CD4-positive, alpha-beta memory T cell (primary cell): ENCODE measurements at regions not wholly inside any gene's neighbourhood (a gene's known extent, or its start where the extent isn't known, plus 50 kb on each side); places are given as distances from the start of the nearest gene placed in this dataset.

Source experiments
- CTCF ChIA-PET: fragments of 350-600 bp; sonication (Branson Sonifier 250); formaldehyde crosslinking; loops from one replicate; lab custom pipeline; 2021; ENCODE audit warnings: inconsistent platforms; ENCODE audit not compliant: partially characterized antibody; lab: Charles Lee
- POLR2A ChIA-PET: fragments of 350-600 bp; sonication (Branson Sonifier 250); formaldehyde crosslinking; loops from one replicate; lab custom pipeline; 2021; ENCODE audit not compliant: partially characterized antibody; lab: Charles Lee
- DNase-seq, 5 donors: peaks; one replicate each; pipeline versions ENCODE4 v3.0.0 to v3.0.0-alpha.2; 2020 to 2022; ENCODE audit warnings: mixed read lengths in 1 of 5
- H3K27ac ChIP-seq: one replicate; pipeline ENCODE4 v1.7.0; 2013; ENCODE audit warnings: low read depth, low read length
- H3K27me3 ChIP-seq: 2 replicates; pipeline ENCODE4 v1.7.0; 2013; ENCODE audit warnings: mild to moderate bottlenecking, low read length, moderate library complexity; ENCODE audit not compliant: insufficient read depth
- H3K36me3 ChIP-seq: 2 replicates; pipeline ENCODE4 v1.7.0; 2013; ENCODE audit warnings: mild to moderate bottlenecking, low read length, moderate library complexity; ENCODE audit not compliant: insufficient read depth
- H3K4me1 ChIP-seq: 2 replicates; pipeline ENCODE4 v1.7.0; 2013; ENCODE audit warnings: mild to moderate bottlenecking, low read length, moderate library complexity; ENCODE audit not compliant: insufficient read depth
- H3K4me3 ChIP-seq, 2 donors: one replicate each; pipeline ENCODE4 v1.7.0; 2013; ENCODE audit warnings: low read length in 2 of 2, mild to moderate bottlenecking in 1 of 2
- H3K9me3 ChIP-seq, 2 donors: one replicate each; pipeline ENCODE4 v1.7.0; 2013; ENCODE audit warnings: low read length in 2 of 2, control low read depth in 1 of 2; ENCODE audit not compliant: control insufficient read depth in 1 of 2
- H3K27ac Mint-ChIP-seq, 7 donors: one replicate each; pipeline ENCODE4 v1.8.0; 2020 to 2021; ENCODE audit warnings: mixed read lengths in 7 of 7, mild to moderate bottlenecking in 6 of 7, inconsistent platforms in 3 of 7, moderate library complexity in 3 of 7
- H3K27me3 Mint-ChIP-seq, 2 donors: one replicate each; pipeline ENCODE4 v1.8.0; 2020 to 2021; ENCODE audit warnings: mixed read lengths in 2 of 2
- H3K36me3 Mint-ChIP-seq, 2 donors: one replicate each; pipeline ENCODE4 v1.8.0; 2020 to 2021; ENCODE audit warnings: mixed read lengths in 2 of 2, inconsistent platforms in 1 of 2, mild to moderate bottlenecking in 1 of 2
- H3K4me1 Mint-ChIP-seq, 4 donors: one replicate each; pipeline ENCODE4 v1.8.0; 2020 to 2021; ENCODE audit warnings: mixed read lengths in 4 of 4, mild to moderate bottlenecking in 1 of 4
- H3K4me3 Mint-ChIP-seq, 8 donors: one replicate each; pipeline ENCODE4 v1.8.0; 2020 to 2021; ENCODE audit warnings: mixed read lengths in 8 of 8, mild to moderate bottlenecking in 7 of 8, moderate library complexity in 6 of 8, inconsistent platforms in 3 of 8
- H3K9me3 Mint-ChIP-seq, 8 donors: one replicate each; pipeline ENCODE4 v1.8.0; 2020 to 2021; ENCODE audit warnings: mixed read lengths in 8 of 8, mild to moderate bottlenecking in 5 of 8, inconsistent platforms in 3 of 8, moderate library complexity in 1 of 8
- intact Hi-C: fragments of 100-400 bp; cut with micrococcal nuclease; formaldehyde crosslinking; loops from one replicate; pipeline ENCODE4 v1.15.1; 2023

DNA sequence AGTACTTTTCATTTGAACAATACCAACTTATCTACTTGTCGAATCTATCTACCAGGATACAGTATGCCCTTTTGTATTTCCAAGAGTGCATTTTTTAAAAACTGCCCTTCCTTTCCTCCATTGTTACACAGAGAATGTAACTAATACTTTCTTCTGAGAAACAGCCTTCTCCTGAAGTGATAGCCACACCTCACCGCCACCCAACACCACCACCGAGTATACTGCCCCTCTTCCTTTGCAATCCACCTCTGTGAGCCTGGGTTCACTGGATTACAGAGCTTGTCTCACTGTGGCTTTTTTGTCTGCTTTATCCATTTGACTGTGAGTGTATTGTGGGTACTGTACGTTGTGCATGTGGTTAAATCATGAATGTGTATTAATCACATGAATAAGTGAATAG, 305.4 kb downstream of the KLF12 start:
- H3K4me1 ChIP-seq: peaks cover 39% of the 10 kb centered on the region
- CTCF ChIA-PET: interaction anchor here (0.7 to 1.1 kb wide), 2 partner anchors 157 to 459 kb away, joined by 3 read pairs; no protein-coding TSS in a partner anchor
- POLR2A ChIA-PET: interaction anchor here (0.7 kb wide), 1 partner anchor 241 kb away, joined by 3 read pairs; no protein-coding TSS in a partner anchor
- H3K9me3 ChIP-seq: no peaks in the 10 kb centered on the region
- intact Hi-C loops: no loop called here
- H3K4me3 Mint-ChIP-seq: peak overlapping the region in 2 of 8 donors; percentile 2 to 20
- H3K36me3 ChIP-seq: no peaks in the 10 kb centered on the region
- H3K27ac Mint-ChIP-seq: peak overlapping the region in 2 of 7 donors; percentile 15 to 71
- no peak overlapping the region for H3K4me3 ChIP-seq
- no peak overlapping the region for H3K27ac ChIP-seq
- H3K27me3 Mint-ChIP-seq: no peaks in the 10 kb centered on the region
- no peak for DNase-seq
- H3K4me1 Mint-ChIP-seq: peaks cover 48 to 83% (median 56%) of the 10 kb centered on the region in 4 donors
- H3K36me3 Mint-ChIP-seq: peaks cover 13 to 18% of the 10 kb centered on the region in 2 donors
- H3K27me3 ChIP-seq: no peaks in the 10 kb centered on the region
- no peaks in the 10 kb centered on the region for H3K9me3 Mint-ChIP-seq

DNA sequence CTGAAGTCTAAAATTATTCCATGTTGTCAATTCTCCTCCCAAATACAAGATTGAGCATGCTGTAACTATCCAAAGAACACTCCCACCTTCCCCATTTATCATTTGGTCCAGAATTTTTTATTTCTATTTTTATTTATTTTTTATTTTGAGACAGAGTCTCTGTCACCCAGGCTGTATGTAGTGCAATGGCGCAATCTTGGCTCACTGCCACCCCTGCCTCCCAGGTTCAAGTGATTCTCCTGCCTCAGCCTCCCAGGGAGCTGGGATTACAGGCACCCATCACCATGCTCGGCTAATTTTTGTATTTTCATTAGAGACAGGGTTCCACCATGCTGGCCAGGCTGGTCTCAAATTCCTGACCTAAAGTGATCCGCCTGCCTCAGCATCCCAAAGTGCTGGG, 306.8 kb downstream of the KLF12 start:
- intact Hi-C loops: no loop called here
- Mint-ChIP-seq H3K27ac (no peak overlapping the region), H3K27me3 (no peaks in the 10 kb centered on the region), H3K4me1 (peaks cover 42 to 84% (median 53%) of the 10 kb centered on the region in 4 donors), H3K36me3 (peaks cover 10 to 18% of the 10 kb centered on the region in 2 donors), H3K4me3 (no peak overlapping the region), H3K9me3 (no peaks in the 10 kb centered on the region)
- H3K4me3 ChIP-seq: no peak overlapping the region
- CTCF ChIA-PET: interaction anchor here (1.0 to 1.1 kb wide), 2 partner anchors 459 to 460 kb away, joined by 3 read pairs; no protein-coding TSS in a partner anchor
- H3K27me3 ChIP-seq: no peaks in the 10 kb centered on the region
- H3K4me1 ChIP-seq: peaks cover 39% of the 10 kb centered on the region
- POLR2A ChIA-PET: no interaction called here
- H3K27ac ChIP-seq: no peak overlapping the region
- no peak for DNase-seq
- no peaks in the 10 kb centered on the region for H3K36me3 ChIP-seq
- H3K9me3 ChIP-seq: no peaks in the 10 kb centered on the region

DNA sequence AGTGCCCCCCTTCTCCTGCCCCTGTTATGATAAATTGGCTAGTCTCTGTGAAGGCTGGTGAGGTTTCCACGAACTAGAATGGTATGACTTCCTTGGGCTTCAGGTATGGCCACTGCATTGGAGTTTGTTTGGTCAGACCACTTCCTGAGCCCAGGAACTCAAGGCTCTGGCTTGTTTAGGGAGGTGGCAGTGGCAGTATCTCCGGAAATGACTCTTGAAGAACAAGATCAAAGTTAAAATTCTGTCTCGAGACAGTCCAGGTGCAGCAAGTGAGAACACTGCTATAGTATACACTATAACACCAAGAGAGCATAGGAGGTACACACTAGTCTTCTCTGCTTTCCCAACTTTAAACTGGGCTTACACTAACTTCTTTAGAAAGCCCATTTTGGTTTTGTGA, 309.1 kb downstream of the KLF12 start:
- Histone ChIP-seq H3K4me1 (peaks cover 38% of the 10 kb centered on the region), H3K9me3 (no peaks in the 10 kb centered on the region), H3K27ac (no peak overlapping the region), H3K27me3 (no peaks in the 10 kb centered on the region), H3K36me3 (no peaks in the 10 kb centered on the region), H3K4me3 (no peak overlapping the region)
- Mint-ChIP-seq H3K36me3 (peaks cover 11 to 30% of the 10 kb centered on the region in 2 donors), H3K4me3 (peak overlapping the region in 6 of 8 donors; percentile 26 to 58 (median 46)), H3K27ac (peak overlapping the region in 6 of 7 donors; percentile 8 to 86 (median 46)), H3K27me3 (no peaks in the 10 kb centered on the region), H3K4me1 (peaks cover 45 to 82% (median 56%) of the 10 kb centered on the region in 4 donors), H3K9me3 (no peaks in the 10 kb centered on the region)
- ChIA-PET POLR2A (interaction anchor here (0.6 kb wide), 1 partner anchor 246 kb away, joined by 3 read pairs; no protein-coding TSS in a partner anchor), CTCF (interaction anchor here (1.3 kb wide), 1 partner anchor 10 kb away, joined by 7 read pairs; no protein-coding TSS in a partner anchor)
- peak in 1 of 5 donors; percentile 9 for DNase-seq
- intact Hi-C loops: no loop called here

DNA sequence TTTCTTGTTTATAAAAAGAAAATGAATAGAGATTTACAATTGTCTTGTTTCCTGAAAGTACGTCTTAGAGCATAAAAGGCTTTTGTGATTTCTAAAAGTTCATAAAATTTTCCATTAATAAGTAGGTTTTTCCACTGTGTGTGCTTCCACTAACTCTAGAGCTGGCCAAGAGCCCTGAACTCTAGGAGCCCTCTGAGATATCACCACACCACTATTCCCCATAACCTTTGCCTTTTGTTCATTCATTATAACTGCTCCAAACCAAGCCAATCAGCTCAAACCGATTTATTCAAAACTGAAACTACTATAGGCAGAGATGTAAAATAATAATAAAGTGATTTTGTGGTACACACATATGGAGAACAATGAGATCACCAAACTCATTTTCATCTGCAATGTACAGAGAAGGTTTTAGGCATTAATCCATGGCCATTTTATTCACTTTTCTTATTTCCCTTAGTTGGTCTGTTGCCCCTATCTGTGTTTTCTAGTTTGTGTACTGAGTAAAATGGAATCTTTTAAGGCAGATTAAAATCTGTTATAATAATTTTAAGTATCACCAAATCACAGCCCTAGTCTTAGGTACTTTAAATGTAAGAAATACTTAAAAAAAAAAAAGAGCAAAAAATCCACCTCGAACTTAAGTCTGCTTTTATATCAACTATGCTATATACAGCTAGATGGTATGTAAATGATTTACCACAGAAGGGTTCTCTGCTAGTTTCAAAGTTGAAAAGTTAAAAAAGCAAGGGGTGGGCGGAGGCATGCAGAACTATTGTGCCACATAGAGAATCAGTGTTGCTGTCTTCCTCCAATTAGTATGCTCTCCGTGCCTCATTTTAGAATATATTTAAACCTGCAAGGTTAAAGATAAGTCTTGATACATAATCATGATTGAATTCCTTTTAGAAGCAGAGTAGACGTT, 311.3 kb downstream of the KLF12 start:
- POLR2A ChIA-PET: interaction anchor here (1.2 kb wide), 1 partner anchor 57 kb away, joined by 3 read pairs; no protein-coding TSS in a partner anchor
- H3K4me1 ChIP-seq: peaks cover 38% of the 10 kb centered on the region
- no peaks in the 10 kb centered on the region for H3K27me3 ChIP-seq
- Mint-ChIP-seq H3K4me1 (peaks cover 42 to 80% (median 57%) of the 10 kb centered on the region in 4 donors), H3K36me3 (peaks cover 25 to 44% of the 10 kb centered on the region in 2 donors), H3K27ac (peak overlapping the region in 5 of 7 donors; percentile 19 to 82 (median 38)), H3K27me3 (no peaks in the 10 kb centered on the region), H3K4me3 (no peak overlapping the region), H3K9me3 (no peaks in the 10 kb centered on the region)
- H3K27ac ChIP-seq: no peak overlapping the region
- no peaks in the 10 kb centered on the region for H3K36me3 ChIP-seq
- CTCF ChIA-PET: interaction anchor here (1.4 to 1.8 kb wide), 2 partner anchors 10 to 464 kb away, joined by 3 to 5 read pairs; no protein-coding TSS in a partner anchor
- DNase-seq: no peak
- H3K4me3 ChIP-seq: no peak overlapping the region
- no peaks in the 10 kb centered on the region for H3K9me3 ChIP-seq
- intact Hi-C loops: no loop called here

DNA sequence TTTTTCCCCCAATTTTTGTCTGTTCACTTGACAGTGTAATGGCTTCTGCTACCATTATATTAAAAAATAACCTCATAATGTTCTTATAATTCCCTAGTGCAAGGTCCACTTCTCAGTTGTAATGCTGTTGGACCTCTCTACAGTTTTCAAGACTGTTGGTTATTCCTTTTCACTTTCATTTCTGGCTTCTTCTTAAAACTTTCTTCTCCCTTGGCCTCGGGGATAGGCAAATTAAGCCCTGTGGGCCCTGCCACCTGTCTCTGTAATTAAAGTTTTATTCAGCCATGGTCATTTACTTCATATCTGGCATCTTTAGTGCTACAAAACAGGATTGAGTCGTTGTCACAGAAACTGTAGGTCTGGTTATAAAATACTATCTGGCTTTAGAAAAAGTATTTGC, 313.5 kb downstream of the KLF12 start:
- Histone ChIP-seq H3K27me3 (no peaks in the 10 kb centered on the region), H3K9me3 (no peaks in the 10 kb centered on the region), H3K36me3 (no peaks in the 10 kb centered on the region), H3K4me1 (peaks cover 25% of the 10 kb centered on the region), H3K27ac (no peak overlapping the region), H3K4me3 (no peak overlapping the region)
- Mint-ChIP-seq H3K4me3 (no peak overlapping the region), H3K4me1 (peaks cover 36 to 70% (median 57%) of the 10 kb centered on the region in 4 donors), H3K9me3 (no peaks in the 10 kb centered on the region), H3K27ac (peak overlapping the region in 4 of 7 donors; percentile 3 to 54 (median 21)), H3K27me3 (no peaks in the 10 kb centered on the region), H3K36me3 (peaks cover 34 to 44% of the 10 kb centered on the region in 2 donors)
- ChIA-PET POLR2A (interaction anchor here (0.8 kb wide), 1 partner anchor 10 kb away, joined by 3 read pairs; no protein-coding TSS in a partner anchor), CTCF (interaction anchor here (1.8 kb wide), 1 partner anchor 10 kb away, joined by 7 read pairs; no protein-coding TSS in a partner anchor)
- no peak for DNase-seq
- intact Hi-C loops: no loop called here

DNA sequence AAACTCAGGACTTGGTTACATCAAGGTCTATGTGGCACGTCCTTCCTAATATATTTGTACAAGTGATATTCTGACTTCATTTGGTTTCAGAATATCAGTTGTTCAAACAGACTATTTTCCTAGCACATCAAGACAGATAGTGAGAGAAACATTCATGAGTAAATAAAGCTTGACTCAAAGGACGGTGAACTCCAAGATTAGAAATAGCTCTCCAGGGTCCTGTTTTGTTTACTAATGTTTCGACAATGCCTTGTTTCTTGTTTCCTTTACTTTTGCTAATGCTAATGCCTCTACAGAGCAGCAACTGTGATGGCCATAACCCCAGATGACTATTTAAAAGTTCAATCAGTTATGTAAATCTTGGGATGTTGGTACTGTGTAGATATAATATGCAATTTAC, 313.9 kb downstream of the KLF12 start:
- Histone ChIP-seq H3K4me3 (no peak overlapping the region), H3K27ac (no peak overlapping the region), H3K27me3 (no peaks in the 10 kb centered on the region), H3K36me3 (no peaks in the 10 kb centered on the region), H3K9me3 (no peaks in the 10 kb centered on the region), H3K4me1 (peaks cover 21% of the 10 kb centered on the region)
- H3K9me3 Mint-ChIP-seq: no peaks in the 10 kb centered on the region
- no peak for DNase-seq
- CTCF ChIA-PET: interaction anchor here (1.8 kb wide), 1 partner anchor 10 kb away, joined by 7 read pairs; no protein-coding TSS in a partner anchor
- peaks cover 35 to 68% (median 57%) of the 10 kb centered on the region in 4 donors for H3K4me1 Mint-ChIP-seq
- H3K4me3 Mint-ChIP-seq: no peak overlapping the region
- H3K27ac Mint-ChIP-seq: peak overlapping the region in 3 of 7 donors; percentile 4 to 58 (median 20)
- H3K36me3 Mint-ChIP-seq: peaks cover 36 to 43% of the 10 kb centered on the region in 2 donors
- intact Hi-C loops: no loop called here
- H3K27me3 Mint-ChIP-seq: no peaks in the 10 kb centered on the region
- POLR2A ChIA-PET: interaction anchor here (0.8 kb wide), 2 partner anchors 10 to 15 kb away, joined by 3 read pairs; no protein-coding TSS in a partner anchor
